OCI-LY7 (cell line): ENCODE measurements at regions not wholly inside any gene's neighbourhood (a gene's known extent, or its start where the extent isn't known, plus 50 kb on each side); places are given as distances from the start of the nearest gene placed in this dataset.
"Not testable (repeated sequence)": the region's sequence is repeated elsewhere in the genome, so short reads cannot be mapped to it uniquely, and the experiment has no call there.

Experiments
- BruUV-seq: library from RNA; stranded (reverse); fragments of 400-500 nt; replicated peaks from 2 replicates; lab custom pipeline; 2021; lab: Mats Ljungman, UMichigan
- CTCF ChIA-PET: fragments of 300-600 bp; sonication (Branson Sonifier 250); formaldehyde crosslinking; loops from one replicate; lab custom pipeline; 2022; ENCODE audit warnings: antibody characterized with exemption; ENCODE audit not compliant: unreplicated experiment; lab: Charles Lee
- POLR2A ChIA-PET: fragments of 300-600 bp; sonication (Branson Sonifier 250); formaldehyde crosslinking; loops from one replicate; lab custom pipeline; 2022; ENCODE audit warnings: antibody characterized with exemption; lab: Charles Lee
- DNase-seq: peaks from one replicate; pipeline ENCODE4 v3.0.0-alpha.2; 2015; ENCODE audit warnings: low spot score
- H2AFZ ChIP-seq: fragments of 200-600 bp; sonication (generic), shearing (Covaris generic); 2 replicates; pipeline ENCODE4 v1.6.1; 2014; ENCODE audit warnings: mild to moderate bottlenecking, antibody characterized with exemption, low read length, moderate library complexity
- H3K27ac ChIP-seq: fragments of 200-600 bp; sonication (generic); 2 replicates; pipeline ENCODE4 v1.5.1; 2014; ENCODE audit warnings: mixed run types, low read depth, mild to moderate bottlenecking, moderate library complexity, low read length, inconsistent platforms; ENCODE audit not compliant: poor library complexity, severe bottlenecking
- H3K36me3 ChIP-seq: fragments of 200-600 bp; sonication (generic); 2 replicates; pipeline ENCODE4 v1.6.1; 2014; ENCODE audit warnings: mild to moderate bottlenecking, antibody characterized with exemption, low read length, moderate library complexity, mixed read lengths; ENCODE audit not compliant: insufficient read depth
- H3K4me1 ChIP-seq: fragments of 200-600 bp; sonication (generic); 2 replicates; pipeline ENCODE4 v1.5.1; 2014; ENCODE audit warnings: mild to moderate bottlenecking, low read length; ENCODE audit not compliant: insufficient read depth, poor library complexity, severe bottlenecking
- H3K4me2 ChIP-seq: fragments of 200-600 bp; sonication (generic); 2 replicates; pipeline ENCODE4 v1.6.1; 2014; ENCODE audit warnings: mild to moderate bottlenecking, low read length
- H3K4me3 ChIP-seq: fragments of 200-600 bp; sonication (generic); 2 replicates; pipeline ENCODE4 v1.5.1; 2014; ENCODE audit warnings: mild to moderate bottlenecking, low read depth, low read length; ENCODE audit not compliant: poor library complexity, severe bottlenecking
- H3K79me2 ChIP-seq: fragments of 200-600 bp; sonication (generic); 2 replicates; pipeline ENCODE4 v1.6.1; 2016; ENCODE audit warnings: low read depth, mild to moderate bottlenecking, low read length, moderate library complexity, mixed read lengths; ENCODE audit not compliant: insufficient read depth
- H3K9me2 ChIP-seq: fragments of 200-600 bp; sonication (generic); 2 replicates; pipeline ENCODE4 v1.6.1; 2016; ENCODE audit warnings: mild to moderate bottlenecking, low read length, mixed read lengths; ENCODE audit not compliant: insufficient read depth
- H3K9me3 ChIP-seq: fragments of 200-600 bp; sonication (generic); 2 replicates; pipeline ENCODE4 v1.6.1; 2014; ENCODE audit warnings: mild to moderate bottlenecking, mixed run types, low read length, mixed read lengths
- H4K20me1 ChIP-seq: fragments of 200-600 bp; sonication (generic); 2 replicates; pipeline ENCODE4 v1.6.1; 2014; ENCODE audit warnings: mild to moderate bottlenecking, antibody characterized with exemption, low read length, moderate library complexity, mixed read lengths; ENCODE audit not compliant: insufficient read depth
- CTCF ChIP-seq: fragments of 200-600 bp; sonication (generic); conservative IDR thresholded peaks from 2 replicates; pipeline ENCODE4 v1.5.1; 2014; ENCODE audit warnings: mild to moderate bottlenecking, antibody characterized with exemption, low read length, moderate library complexity, mixed read lengths
- EZH2phosphoT487 ChIP-seq: fragments of 200-600 bp; sonication (generic); IDR thresholded peaks from 2 replicates; pipeline ENCODE4 v1.6.1; 2018; ENCODE audit warnings: low read depth, borderline replicate concordance, mild to moderate bottlenecking, mixed run types, antibody characterized with exemption, low read length, moderate library complexity, mixed read lengths
- intact Hi-C: fragments of 100-400 bp; cut with micrococcal nuclease; formaldehyde crosslinking; loops from one replicate; pipeline ENCODE4 v1.10.0; 2022; ENCODE audit not compliant: unreplicated experiment

DNA sequence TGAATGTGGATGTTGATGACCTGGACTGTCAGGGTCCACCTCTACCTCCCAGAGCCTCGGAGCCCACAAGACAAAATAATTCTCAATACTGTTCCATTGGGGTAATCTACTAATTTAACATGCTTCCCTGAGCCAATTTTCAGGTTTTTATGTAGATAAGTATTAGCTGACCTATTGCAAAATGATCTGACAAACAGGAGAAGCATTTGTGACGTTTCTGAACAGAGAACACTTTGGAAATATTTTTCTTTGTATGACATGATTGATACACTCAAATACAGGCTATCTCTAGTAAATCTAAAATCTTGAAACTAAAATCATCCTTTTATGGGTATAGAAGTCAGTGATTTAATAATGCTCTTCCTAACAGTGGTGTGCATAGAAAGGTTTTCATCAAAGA lies 716.6 kb downstream of the KLHL13 start:
- POLR2A ChIA-PET = no interaction called here
- no peaks in the 10 kb centered on the region for H3K9me2 ChIP-seq
- H3K79me2 ChIP-seq = no peaks in the 10 kb centered on the region
- no peak overlapping the region for H3K4me3 ChIP-seq
- H4K20me1 ChIP-seq = no peaks in the 10 kb centered on the region
- H3K36me3 ChIP-seq = no peaks in the 10 kb centered on the region
- H2AFZ ChIP-seq = no peak overlapping the region
- H3K4me2 ChIP-seq = no peak overlapping the region
- BruUV-seq = no TSS peak
- no peaks in the 10 kb centered on the region for H3K4me1 ChIP-seq
- TF ChIP-seq CTCF (no peak), EZH2phosphoT487 (no peak)
- no peak overlapping the region for H3K27ac ChIP-seq
- CTCF ChIA-PET = no interaction called here
- H3K9me3 ChIP-seq = no peaks in the 10 kb centered on the region
- no peak for DNase-seq
- intact Hi-C loops = no loop called here

DNA sequence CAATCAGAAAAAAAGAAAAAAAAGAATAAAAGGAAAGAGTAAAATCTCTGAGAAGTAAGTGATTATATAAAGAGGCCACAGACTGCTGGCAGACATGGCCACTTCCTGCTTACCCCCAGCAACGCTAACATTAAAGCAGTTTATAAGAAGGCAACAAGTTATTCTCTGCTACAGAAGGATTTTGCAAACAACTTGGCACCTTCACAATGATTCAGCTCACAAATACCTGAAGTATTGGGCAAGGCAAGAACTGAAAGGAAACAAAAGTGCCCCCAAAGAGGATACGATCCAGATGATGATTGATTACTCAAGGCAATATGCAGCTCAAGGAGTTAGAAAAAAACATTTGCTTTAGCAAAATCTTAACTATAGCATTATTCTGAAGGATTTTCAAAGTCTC lies 718.8 kb downstream of the KLHL13 start:
- TF ChIP-seq CTCF (no peak), EZH2phosphoT487 (no peak)
- Histone ChIP-seq H3K9me3 (no peaks in the 10 kb centered on the region), H2AFZ (no peak overlapping the region), H3K79me2 (no peaks in the 10 kb centered on the region), H4K20me1 (no peaks in the 10 kb centered on the region), H3K9me2 (no peaks in the 10 kb centered on the region), H3K27ac (no peak overlapping the region), H3K4me3 (no peak overlapping the region), H3K4me1 (no peaks in the 10 kb centered on the region), H3K36me3 (no peaks in the 10 kb centered on the region), H3K4me2 (no peak overlapping the region)
- DNase-seq = no peak
- ChIA-PET CTCF (no interaction called here), POLR2A (no interaction called here)
- BruUV-seq = no TSS peak
- intact Hi-C loops = no loop called here

- BruUV-seq, DNase-seq, H4K20me1 ChIP-seq, CTCF ChIA-PET, H3K36me3 ChIP-seq, H3K79me2 ChIP-seq, H3K27ac ChIP-seq, intact Hi-C loops, H3K4me1 ChIP-seq, H3K9me2 ChIP-seq, POLR2A ChIA-PET, H3K4me3 ChIP-seq, H3K9me3 ChIP-seq, H2AFZ ChIP-seq, H3K4me2 ChIP-seq: not testable (repeated sequence)
Observed at GRCh38 chrX:117394506-117395070, 722.0 kb downstream of the KLHL13 start.

- H3K4me3 ChIP-seq, H3K27ac ChIP-seq, POLR2A ChIA-PET, intact Hi-C loops, H2AFZ ChIP-seq, H3K4me1 ChIP-seq, BruUV-seq, DNase-seq, H3K4me2 ChIP-seq, H3K9me3 ChIP-seq, CTCF ChIA-PET, H3K9me2 ChIP-seq, H4K20me1 ChIP-seq, H3K79me2 ChIP-seq, H3K36me3 ChIP-seq: not testable (repeated sequence)
Observed at GRCh38 chrX:117392360-117392759, 724.2 kb downstream of the KLHL13 start.
